AG04450 (cell line): ENCODE measurements at regions not wholly inside any gene's neighbourhood (a gene's known extent, or its start where the extent isn't known, plus 50 kb on each side); places are given as distances from the start of the nearest gene placed in this dataset.

Experiments
- CTCF ChIA-PET: fragments of 300-600, 350-600 bp; formaldehyde crosslinking; extraction: SDS; loops from one replicate; lab custom pipeline; 2022; ENCODE audit warnings: antibody characterized with exemption, inconsistent platforms; lab: Charles Lee
- POLR2A ChIA-PET: fragments of 350-600 bp; formaldehyde crosslinking; extraction: SDS; loops from one replicate; lab custom pipeline; 2021; ENCODE audit warnings: antibody characterized with exemption, inconsistent platforms; lab: Yijun Ruan, JAX
- DNase-seq: peaks from one replicate; pipeline ENCODE4 v3.0.0-alpha.2; 2011; ENCODE audit warnings: low read depth, low spot score
- H3K27ac ChIP-seq: one replicate; pipeline ENCODE4 v1.5.1; 2012; ENCODE audit warnings: low read depth, low read length, control low read depth
- H3K27me3 ChIP-seq: one replicate; pipeline ENCODE4 v1.6.0; 2012; ENCODE audit warnings: low read length; ENCODE audit not compliant: control insufficient read depth, insufficient read depth
- H3K4me3 ChIP-seq: 2 replicates; pipeline ENCODE4 v1.5.1; 2011; ENCODE audit warnings: mild to moderate bottlenecking, low read depth, low read length, control low read depth
- H3K9me3 ChIP-seq: 2 replicates; pipeline ENCODE4 v1.5.1; 2012; ENCODE audit warnings: low read length; ENCODE audit not compliant: control insufficient read depth, insufficient read depth
- CTCF ChIP-seq: IDR thresholded peaks from 2 replicates; pipeline ENCODE4 v1.5.1; 2011; ENCODE audit warnings: low read depth, low read length, control low read depth, inconsistent platforms

DNA sequence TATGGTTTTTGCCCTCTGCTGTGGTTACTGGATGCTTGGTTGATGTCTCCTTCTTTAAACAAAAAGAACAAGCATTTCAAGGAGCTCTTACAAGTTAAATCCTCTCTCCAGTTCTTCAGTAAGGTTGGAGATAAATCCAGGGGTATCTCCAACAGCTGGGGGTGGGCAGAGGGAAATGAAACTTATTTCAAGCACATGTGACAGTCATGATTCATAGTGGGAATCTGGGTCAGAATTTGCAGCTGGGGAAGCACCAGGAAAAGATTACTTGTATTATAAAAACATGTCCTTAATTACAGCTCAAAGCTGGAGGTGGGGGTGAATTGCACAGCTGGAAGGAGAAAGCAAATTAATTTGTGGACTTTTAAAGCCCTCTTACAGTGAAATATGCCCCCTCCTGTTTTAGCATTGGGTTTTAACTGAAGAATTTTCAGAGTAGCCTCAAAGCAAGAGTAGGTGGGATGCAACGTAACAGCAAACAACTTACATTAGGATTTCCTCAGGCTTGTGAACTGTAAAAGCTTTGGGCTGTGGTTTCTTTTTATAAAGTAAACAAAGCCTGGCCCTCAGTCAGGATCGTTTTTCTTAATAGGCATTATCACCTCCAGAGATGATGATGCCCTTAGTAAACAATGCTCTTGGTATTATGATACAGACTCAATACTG, 596.4 kb downstream of the NYAP2 start:
- no peak overlapping the region for H3K4me3 ChIP-seq
- DNase-seq: no peak
- POLR2A ChIA-PET: interaction anchor here (1.4 kb wide), 1 partner anchor 35 kb away, joined by 3 read pairs; no protein-coding TSS in a partner anchor
- no peaks in the 10 kb centered on the region for H3K27me3 ChIP-seq
- CTCF ChIA-PET: interaction anchor here (0.8 to 1.4 kb wide), 2 partner anchors 10 to 107 kb away, joined by 3 read pairs; no protein-coding TSS in a partner anchor
- H3K9me3 ChIP-seq: no peaks in the 10 kb centered on the region
- no peak overlapping the region for H3K27ac ChIP-seq
- no peak for TF ChIP-seq CTCF

GRCh38 chr2:225994748-225995405, 595.4 kb downstream of the NYAP2 start:
- DNase-seq: no peak
- no peak overlapping the region for H3K4me3 ChIP-seq
- no peaks in the 10 kb centered on the region for H3K9me3 ChIP-seq
- H3K27ac ChIP-seq: peak overlapping the region; percentile 25
- H3K27me3 ChIP-seq: no peaks in the 10 kb centered on the region
- ChIA-PET CTCF (interaction anchor here (1.4 kb wide), 1 partner anchor 106 kb away, joined by 3 read pairs; no protein-coding TSS in a partner anchor), POLR2A (interaction anchor here (1.4 kb wide), 1 partner anchor 36 kb away, joined by 3 read pairs; no protein-coding TSS in a partner anchor)
- TF ChIP-seq CTCF: no peak

- TF ChIP-seq CTCF: no peak
- Histone ChIP-seq H3K9me3 (no peaks in the 10 kb centered on the region), H3K27ac (no peak overlapping the region), H3K27me3 (no peaks in the 10 kb centered on the region), H3K4me3 (no peak overlapping the region)
- ChIA-PET CTCF (interaction anchor here (1.2 kb wide), 1 partner anchor 104 kb away, joined by 6 read pairs; no protein-coding TSS in a partner anchor), POLR2A (interaction anchor here (0.8 kb wide), 1 partner anchor 125 kb away, joined by 3 read pairs; no protein-coding TSS in a partner anchor)
- no peak for DNase-seq
Observed at GRCh38 chr2:225993430-225993829, 593.9 kb downstream of the NYAP2 start.

GRCh38 chr2:225989809-225990208, 590.3 kb downstream of the NYAP2 start:
- ChIA-PET POLR2A (no interaction called here), CTCF (no interaction called here)
- DNase-seq: no peak
- Histone ChIP-seq H3K27ac (no peak overlapping the region), H3K4me3 (no peak overlapping the region), H3K27me3 (no peaks in the 10 kb centered on the region), H3K9me3 (no peaks in the 10 kb centered on the region)
- TF ChIP-seq CTCF: no peak

- Histone ChIP-seq H3K27ac (no peak overlapping the region), H3K4me3 (no peak overlapping the region), H3K9me3 (peaks cover 2% of the 10 kb centered on the region; the same call in 1 of the 2 replicates), H3K27me3 (no peaks in the 10 kb centered on the region)
- no peak for TF ChIP-seq CTCF
- ChIA-PET POLR2A (no interaction called here), CTCF (no interaction called here)
- no peak for DNase-seq
Observed at GRCh38 chr2:225980372-225980771, 580.9 kb downstream of the NYAP2 start.
